Hepatocyte (in vitro differentiated cells): ENCODE measurements at regions not wholly inside any gene's neighbourhood (a gene's known extent, or its start where the extent isn't known, plus 50 kb on each side); places are given as distances from the start of the nearest gene placed in this dataset.

Source experiments
- EZH2 ChIP-seq: fragments of 200-600 bp; sonication (generic); IDR thresholded peaks from 2 replicates; pipeline ENCODE4 v1.6.1; 2016; ENCODE audit warnings: antibody characterized with exemption, mild to moderate bottlenecking, borderline replicate concordance
- EZH2phosphoT487 ChIP-seq: fragments of 200-600 bp; sonication (generic); IDR thresholded peaks from one replicate; pipeline ENCODE4 v1.6.1; 2018; ENCODE audit warnings: antibody characterized with exemption, mild to moderate bottlenecking, low read depth, moderate library complexity; ENCODE audit not compliant: unreplicated experiment, severe bottlenecking
- TF ChIP-seq, protein P1 (sequence below): fragments of 200-600 bp; sonication (generic); IDR thresholded peaks from 2 replicates; pipeline ENCODE4 v1.5.1; 2016; ENCODE audit warnings: antibody characterized with exemption, mild to moderate bottlenecking; ENCODE audit not compliant: poor library complexity

DNA sequence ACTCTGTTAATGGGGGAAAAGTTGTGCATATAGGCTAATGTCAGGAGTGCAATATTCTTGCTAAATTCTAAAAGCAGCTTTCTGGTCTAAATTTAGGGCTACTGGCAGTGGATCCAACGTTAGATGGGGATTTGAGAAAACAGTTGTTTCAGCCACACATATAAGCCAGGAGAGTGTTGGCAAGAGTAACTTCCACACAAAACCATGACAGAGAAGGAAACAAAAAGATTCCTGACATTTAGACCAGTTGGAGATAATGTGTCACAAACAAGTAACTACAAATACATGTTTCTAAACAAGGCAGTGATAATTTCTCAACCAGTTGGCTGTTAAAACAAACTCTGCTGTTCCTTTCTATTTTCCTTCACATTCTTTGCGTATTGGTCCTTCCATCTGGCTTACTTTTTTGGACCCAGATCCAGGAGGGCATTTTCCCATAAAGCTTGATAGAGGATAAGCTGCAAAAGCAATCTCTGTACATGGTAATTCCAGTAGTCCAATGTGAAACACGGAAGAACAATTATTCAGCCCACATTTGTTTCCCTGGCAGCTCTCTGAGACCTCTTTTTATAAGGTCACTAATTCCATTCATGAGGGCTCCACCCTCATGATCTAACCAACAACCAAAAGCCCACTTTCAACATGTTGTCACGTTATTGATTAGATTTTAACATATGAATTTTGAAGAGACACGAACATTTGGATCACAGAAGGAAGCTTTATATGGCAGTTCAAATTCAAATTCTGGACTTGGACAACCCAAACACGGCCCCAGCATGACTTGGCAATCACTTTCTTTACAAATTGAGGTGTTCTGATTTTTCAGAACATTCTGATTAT, 1888.6 kb downstream of the MRPL39 start:
- TF ChIP-seq, protein P1, sequence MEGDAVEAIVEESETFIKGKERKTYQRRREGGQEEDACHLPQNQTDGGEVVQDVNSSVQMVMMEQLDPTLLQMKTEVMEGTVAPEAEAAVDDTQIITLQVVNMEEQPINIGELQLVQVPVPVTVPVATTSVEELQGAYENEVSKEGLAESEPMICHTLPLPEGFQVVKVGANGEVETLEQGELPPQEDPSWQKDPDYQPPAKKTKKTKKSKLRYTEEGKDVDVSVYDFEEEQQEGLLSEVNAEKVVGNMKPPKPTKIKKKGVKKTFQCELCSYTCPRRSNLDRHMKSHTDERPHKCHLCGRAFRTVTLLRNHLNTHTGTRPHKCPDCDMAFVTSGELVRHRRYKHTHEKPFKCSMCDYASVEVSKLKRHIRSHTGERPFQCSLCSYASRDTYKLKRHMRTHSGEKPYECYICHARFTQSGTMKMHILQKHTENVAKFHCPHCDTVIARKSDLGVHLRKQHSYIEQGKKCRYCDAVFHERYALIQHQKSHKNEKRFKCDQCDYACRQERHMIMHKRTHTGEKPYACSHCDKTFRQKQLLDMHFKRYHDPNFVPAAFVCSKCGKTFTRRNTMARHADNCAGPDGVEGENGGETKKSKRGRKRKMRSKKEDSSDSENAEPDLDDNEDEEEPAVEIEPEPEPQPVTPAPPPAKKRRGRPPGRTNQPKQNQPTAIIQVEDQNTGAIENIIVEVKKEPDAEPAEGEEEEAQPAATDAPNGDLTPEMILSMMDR, result no peak
- TF ChIP-seq EZH2 (no peak), EZH2phosphoT487 (no peak)
